Ishikawa (cell line): ENCODE measurements at regions not wholly inside any gene's neighbourhood (a gene's known extent, or its start where the extent isn't known, plus 50 kb on each side); places are given as distances from the start of the nearest gene placed in this dataset.

Experiments used
- CEBPB ChIP-seq: IDR thresholded peaks from 2 replicates; pipeline ENCODE4 v1.6.1; 2012
- CREB1 ChIP-seq: IDR thresholded peaks from 2 replicates; pipeline ENCODE4 v1.6.1; 2012; ENCODE audit warnings: low read depth
- EGR1 ChIP-seq: IDR thresholded peaks from 2 replicates; pipeline ENCODE4 v1.6.1; 2012
- EP300 ChIP-seq: IDR thresholded peaks from 2 replicates; pipeline ENCODE4 v1.6.1; 2012; ENCODE audit warnings: borderline replicate concordance
- FOXM1 ChIP-seq: IDR thresholded peaks from 2 replicates; pipeline ENCODE4 v1.6.1; 2012; ENCODE audit warnings: low read depth, borderline replicate concordance
- RAD21 ChIP-seq: IDR thresholded peaks from 2 replicates; pipeline ENCODE4 v1.6.1; 2012; ENCODE audit warnings: low read depth
- TAF1 ChIP-seq: IDR thresholded peaks from 2 replicates; pipeline ENCODE4 v1.6.1; 2012; ENCODE audit warnings: low read depth, mild to moderate bottlenecking
- TCF12 ChIP-seq: IDR thresholded peaks from 2 replicates; pipeline ENCODE4 v1.6.1; 2012; ENCODE audit warnings: low read depth
- YY1 ChIP-seq: IDR thresholded peaks from 2 replicates; pipeline ENCODE4 v1.6.1; 2012; ENCODE audit warnings: low read depth
- ZBTB7A ChIP-seq: IDR thresholded peaks from 2 replicates; pipeline ENCODE4 v1.6.1; 2012; ENCODE audit warnings: low read depth
- TF ChIP-seq, protein P1 (sequence below): IDR thresholded peaks from 2 replicates; pipeline ENCODE4 v1.6.1; 2012
- TF ChIP-seq, protein P2 (sequence below): IDR thresholded peaks from 2 replicates; pipeline ENCODE4 v1.6.1; 2012; ENCODE audit warnings: low read depth, mild to moderate bottlenecking
- TF ChIP-seq, protein P3 (sequence below): IDR thresholded peaks from 2 replicates; pipeline ENCODE4 v1.6.1; 2012

DNA sequence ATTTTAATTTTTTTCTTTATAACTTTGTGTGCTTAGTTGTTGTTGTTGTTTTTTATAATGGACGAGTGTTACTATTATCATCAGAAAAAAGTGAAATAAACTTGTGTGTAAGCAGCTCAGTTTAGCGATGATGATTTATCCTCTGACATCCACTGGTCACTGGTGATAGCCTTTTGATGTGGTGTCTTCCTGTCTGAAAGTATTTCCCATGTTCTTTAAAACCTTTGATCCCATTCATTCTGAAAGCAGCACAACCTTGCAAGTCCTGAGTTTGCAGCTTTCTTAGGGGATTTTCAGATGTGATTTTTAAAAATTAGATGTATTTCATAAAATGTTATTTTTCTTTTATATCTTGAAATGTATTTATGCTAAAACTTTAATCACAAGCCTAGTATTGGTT lies 85.9 kb upstream of the ZPLD1 start:
- TF ChIP-seq, protein P1, sequence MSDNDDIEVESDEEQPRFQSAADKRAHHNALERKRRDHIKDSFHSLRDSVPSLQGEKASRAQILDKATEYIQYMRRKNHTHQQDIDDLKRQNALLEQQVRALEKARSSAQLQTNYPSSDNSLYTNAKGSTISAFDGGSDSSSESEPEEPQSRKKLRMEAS = no peak
- TF ChIP-seq, protein P2, sequence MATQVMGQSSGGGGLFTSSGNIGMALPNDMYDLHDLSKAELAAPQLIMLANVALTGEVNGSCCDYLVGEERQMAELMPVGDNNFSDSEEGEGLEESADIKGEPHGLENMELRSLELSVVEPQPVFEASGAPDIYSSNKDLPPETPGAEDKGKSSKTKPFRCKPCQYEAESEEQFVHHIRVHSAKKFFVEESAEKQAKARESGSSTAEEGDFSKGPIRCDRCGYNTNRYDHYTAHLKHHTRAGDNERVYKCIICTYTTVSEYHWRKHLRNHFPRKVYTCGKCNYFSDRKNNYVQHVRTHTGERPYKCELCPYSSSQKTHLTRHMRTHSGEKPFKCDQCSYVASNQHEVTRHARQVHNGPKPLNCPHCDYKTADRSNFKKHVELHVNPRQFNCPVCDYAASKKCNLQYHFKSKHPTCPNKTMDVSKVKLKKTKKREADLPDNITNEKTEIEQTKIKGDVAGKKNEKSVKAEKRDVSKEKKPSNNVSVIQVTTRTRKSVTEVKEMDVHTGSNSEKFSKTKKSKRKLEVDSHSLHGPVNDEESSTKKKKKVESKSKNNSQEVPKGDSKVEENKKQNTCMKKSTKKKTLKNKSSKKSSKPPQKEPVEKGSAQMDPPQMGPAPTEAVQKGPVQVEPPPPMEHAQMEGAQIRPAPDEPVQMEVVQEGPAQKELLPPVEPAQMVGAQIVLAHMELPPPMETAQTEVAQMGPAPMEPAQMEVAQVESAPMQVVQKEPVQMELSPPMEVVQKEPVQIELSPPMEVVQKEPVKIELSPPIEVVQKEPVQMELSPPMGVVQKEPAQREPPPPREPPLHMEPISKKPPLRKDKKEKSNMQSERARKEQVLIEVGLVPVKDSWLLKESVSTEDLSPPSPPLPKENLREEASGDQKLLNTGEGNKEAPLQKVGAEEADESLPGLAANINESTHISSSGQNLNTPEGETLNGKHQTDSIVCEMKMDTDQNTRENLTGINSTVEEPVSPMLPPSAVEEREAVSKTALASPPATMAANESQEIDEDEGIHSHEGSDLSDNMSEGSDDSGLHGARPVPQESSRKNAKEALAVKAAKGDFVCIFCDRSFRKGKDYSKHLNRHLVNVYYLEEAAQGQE = no peak
- TF ChIP-seq, protein P3, sequence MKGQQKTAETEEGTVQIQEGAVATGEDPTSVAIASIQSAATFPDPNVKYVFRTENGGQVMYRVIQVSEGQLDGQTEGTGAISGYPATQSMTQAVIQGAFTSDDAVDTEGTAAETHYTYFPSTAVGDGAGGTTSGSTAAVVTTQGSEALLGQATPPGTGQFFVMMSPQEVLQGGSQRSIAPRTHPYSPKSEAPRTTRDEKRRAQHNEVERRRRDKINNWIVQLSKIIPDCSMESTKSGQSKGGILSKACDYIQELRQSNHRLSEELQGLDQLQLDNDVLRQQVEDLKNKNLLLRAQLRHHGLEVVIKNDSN = no peak
- no peak for TF ChIP-seq EP300
- TF ChIP-seq YY1 = no peak
- TF ChIP-seq CEBPB = no peak
- TF ChIP-seq FOXM1 = no peak
- TF ChIP-seq EGR1 = no peak
- no peak for TF ChIP-seq TAF1
- no peak for TF ChIP-seq ZBTB7A
- TF ChIP-seq TCF12 = no peak
- TF ChIP-seq CREB1 = no peak
- TF ChIP-seq RAD21 = no peak
